DND-41 (cell line): ENCODE measurements at regions not wholly inside any gene's neighbourhood (a gene's known extent, or its start where the extent isn't known, plus 50 kb on each side); places are given as distances from the start of the nearest gene placed in this dataset.

Experiments
- EZH2 ChIP-seq: IDR thresholded peaks from 3 replicates; pipeline ENCODE4 v1.6.1; 2012; ENCODE audit warnings: borderline replicate concordance, low read depth, mild to moderate bottlenecking, moderate library complexity, low read length, inconsistent platforms; ENCODE audit not compliant: severe bottlenecking
- TF ChIP-seq, protein P1 (sequence below): IDR thresholded peaks from 2 replicates; pipeline ENCODE4 v1.5.1; 2012; ENCODE audit warnings: borderline replicate concordance, low read length, moderate library complexity, mild to moderate bottlenecking; ENCODE audit not compliant: poor library complexity, severe bottlenecking; ENCODE audit errors: extremely low read depth

DNA sequence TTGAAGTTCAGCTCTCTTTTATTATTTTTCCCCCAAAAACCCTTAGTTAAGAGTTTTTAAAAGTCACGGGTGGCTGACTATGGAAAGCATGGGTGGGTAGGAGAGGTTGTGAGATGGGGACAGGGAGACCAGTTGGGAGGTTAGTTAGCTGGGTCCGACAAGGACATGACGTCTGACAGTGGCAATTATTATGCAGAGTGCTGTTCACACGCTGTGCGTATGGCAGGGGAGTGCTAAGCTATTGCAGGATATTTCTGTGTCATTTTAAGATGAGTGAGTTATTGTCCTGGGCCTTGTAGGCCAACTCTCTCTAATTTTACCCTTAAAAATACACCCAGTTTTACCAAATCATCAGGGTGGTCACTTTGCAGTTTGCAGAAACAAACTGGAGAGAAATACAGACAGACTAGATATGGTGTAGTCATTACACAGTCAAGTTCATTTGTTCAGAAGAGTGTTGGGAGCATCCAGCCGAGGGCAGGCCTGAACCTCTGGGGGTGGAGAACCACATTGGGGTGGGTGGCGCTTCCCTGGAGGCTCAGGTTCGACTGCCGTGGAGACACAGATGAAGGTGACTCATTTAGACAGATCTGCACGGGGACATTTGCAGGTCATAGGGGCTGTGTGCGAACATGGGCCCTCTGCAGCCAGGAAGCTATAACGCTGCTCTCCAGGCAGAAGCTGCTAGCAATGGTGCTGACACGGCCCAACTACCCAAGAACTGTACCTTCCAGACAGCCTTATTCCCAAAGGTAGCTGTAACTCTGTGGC, 307.6 kb downstream of the QKI start:
- TF ChIP-seq, protein P1, sequence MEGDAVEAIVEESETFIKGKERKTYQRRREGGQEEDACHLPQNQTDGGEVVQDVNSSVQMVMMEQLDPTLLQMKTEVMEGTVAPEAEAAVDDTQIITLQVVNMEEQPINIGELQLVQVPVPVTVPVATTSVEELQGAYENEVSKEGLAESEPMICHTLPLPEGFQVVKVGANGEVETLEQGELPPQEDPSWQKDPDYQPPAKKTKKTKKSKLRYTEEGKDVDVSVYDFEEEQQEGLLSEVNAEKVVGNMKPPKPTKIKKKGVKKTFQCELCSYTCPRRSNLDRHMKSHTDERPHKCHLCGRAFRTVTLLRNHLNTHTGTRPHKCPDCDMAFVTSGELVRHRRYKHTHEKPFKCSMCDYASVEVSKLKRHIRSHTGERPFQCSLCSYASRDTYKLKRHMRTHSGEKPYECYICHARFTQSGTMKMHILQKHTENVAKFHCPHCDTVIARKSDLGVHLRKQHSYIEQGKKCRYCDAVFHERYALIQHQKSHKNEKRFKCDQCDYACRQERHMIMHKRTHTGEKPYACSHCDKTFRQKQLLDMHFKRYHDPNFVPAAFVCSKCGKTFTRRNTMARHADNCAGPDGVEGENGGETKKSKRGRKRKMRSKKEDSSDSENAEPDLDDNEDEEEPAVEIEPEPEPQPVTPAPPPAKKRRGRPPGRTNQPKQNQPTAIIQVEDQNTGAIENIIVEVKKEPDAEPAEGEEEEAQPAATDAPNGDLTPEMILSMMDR: no peak
- no peak for TF ChIP-seq EZH2
